ENCODE measurements at regions not wholly inside any gene's neighbourhood (a gene's known extent, or its start where the extent isn't known, plus 50 kb on each side); places are given as distances from the start of the nearest gene placed in this dataset.

DNA sequence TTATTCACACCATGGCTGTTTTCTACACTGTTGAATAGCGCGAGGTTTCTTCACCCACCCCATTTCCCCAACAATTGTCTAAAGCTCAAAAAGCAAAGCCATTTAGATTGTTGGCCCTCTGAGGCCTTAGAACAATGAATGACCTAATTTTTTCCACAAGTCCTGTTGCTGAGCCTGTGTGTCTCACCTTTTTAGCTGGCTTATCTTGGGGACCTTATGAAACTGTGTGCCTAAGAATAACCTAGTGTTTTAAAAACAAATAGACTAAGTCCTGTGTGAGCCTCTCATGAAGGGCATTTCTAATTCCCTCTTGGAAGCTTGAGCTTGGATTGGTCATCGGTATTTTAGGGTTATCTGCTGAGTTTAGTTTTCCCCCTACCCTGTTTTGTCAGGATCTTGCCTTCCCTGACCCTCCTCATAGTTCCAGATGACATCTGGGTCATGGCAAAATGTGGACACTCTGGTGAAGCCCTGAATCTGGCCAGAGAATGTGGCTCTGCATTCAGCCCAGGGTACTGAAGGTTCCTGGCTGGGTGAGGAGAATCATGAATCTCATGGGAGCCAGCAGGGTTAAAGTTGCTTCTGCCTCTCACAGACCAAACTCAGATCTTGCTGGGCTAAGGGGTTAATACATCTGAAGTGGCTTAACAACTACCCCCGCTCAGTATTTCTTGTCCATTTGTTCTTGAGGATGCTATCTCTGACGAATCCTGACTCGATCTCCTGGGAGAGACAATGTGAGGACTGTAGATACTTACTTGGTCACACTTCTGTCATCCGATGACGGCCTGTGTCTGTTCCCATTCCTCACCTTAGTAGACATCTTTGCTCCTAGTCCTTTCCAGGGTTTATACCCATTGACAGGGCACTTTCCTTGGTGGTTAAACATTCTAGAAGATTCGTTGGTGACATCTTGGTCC, 104.2 kb upstream of the MAP4K3 start (continued):
- TF ChIP-seq, protein P1, sequence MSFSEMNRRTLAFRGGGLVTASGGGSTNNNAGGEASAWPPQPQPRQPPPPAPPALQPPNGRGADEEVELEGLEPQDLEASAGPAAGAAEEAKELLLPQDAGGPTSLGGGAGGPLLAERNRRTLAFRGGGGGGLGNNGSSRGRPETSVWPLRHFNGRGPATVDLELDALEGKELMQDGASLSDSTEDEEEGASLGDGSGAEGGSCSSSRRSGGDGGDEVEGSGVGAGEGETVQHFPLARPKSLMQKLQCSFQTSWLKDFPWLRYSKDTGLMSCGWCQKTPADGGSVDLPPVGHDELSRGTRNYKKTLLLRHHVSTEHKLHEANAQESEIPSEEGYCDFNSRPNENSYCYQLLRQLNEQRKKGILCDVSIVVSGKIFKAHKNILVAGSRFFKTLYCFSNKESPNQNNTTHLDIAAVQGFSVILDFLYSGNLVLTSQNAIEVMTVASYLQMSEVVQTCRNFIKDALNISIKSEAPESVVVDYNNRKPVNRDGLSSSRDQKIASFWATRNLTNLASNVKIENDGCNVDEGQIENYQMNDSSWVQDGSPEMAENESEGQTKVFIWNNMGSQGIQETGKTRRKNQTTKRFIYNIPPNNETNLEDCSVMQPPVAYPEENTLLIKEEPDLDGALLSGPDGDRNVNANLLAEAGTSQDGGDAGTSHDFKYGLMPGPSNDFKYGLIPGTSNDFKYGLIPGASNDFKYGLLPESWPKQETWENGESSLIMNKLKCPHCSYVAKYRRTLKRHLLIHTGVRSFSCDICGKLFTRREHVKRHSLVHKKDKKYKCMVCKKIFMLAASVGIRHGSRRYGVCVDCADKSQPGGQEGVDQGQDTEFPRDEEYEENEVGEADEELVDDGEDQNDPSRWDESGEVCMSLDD (CRISPR knock-in tag; IDR thresholded peaks at IDR 0.05; ENCODE audit: borderline replicate concordance): no peak
- peak; percentile 73 for TF ChIP-seq CEBPG (CRISPR knock-in tag; IDR thresholded peaks at IDR 0.05)
- TF ChIP-seq NR2F2 (IDR thresholded peaks at IDR 0.05; ENCODE audit: borderline replicate concordance, low read depth): 0 out of 2 replicates have a peak, but pooled peaks have one; percentile 44
- 0 out of 2 replicates have a peak, but pooled peaks have one; percentile 13 for TF ChIP-seq DPF2 (CRISPR knock-in tag; IDR thresholded peaks at IDR 0.05; ENCODE audit: borderline replicate concordance, low read depth)
- TF ChIP-seq, protein P2, sequence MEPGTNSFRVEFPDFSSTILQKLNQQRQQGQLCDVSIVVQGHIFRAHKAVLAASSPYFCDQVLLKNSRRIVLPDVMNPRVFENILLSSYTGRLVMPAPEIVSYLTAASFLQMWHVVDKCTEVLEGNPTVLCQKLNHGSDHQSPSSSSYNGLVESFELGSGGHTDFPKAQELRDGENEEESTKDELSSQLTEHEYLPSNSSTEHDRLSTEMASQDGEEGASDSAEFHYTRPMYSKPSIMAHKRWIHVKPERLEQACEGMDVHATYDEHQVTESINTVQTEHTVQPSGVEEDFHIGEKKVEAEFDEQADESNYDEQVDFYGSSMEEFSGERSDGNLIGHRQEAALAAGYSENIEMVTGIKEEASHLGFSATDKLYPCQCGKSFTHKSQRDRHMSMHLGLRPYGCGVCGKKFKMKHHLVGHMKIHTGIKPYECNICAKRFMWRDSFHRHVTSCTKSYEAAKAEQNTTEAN (CRISPR knock-in tag; conservative IDR thresholded peaks at IDR 0.05): peak; percentile 26; the same call in 1 of the 2 replicates
- no peak for TF ChIP-seq YEATS2 (CRISPR knock-in tag; IDR thresholded peaks at IDR 0.05; ENCODE audit: borderline replicate concordance)
- 0 out of 2 replicates have a peak, but pooled peaks have one; percentile 51 for TF ChIP-seq ZNF878 (CRISPR knock-in tag; IDR thresholded peaks at IDR 0.05)
- 0 out of 2 replicates have a peak, but pooled peaks have one; percentile 22 for TF ChIP-seq CCDC6 (CRISPR knock-in tag; IDR thresholded peaks at IDR 0.05)
- TF ChIP-seq, protein P3, sequence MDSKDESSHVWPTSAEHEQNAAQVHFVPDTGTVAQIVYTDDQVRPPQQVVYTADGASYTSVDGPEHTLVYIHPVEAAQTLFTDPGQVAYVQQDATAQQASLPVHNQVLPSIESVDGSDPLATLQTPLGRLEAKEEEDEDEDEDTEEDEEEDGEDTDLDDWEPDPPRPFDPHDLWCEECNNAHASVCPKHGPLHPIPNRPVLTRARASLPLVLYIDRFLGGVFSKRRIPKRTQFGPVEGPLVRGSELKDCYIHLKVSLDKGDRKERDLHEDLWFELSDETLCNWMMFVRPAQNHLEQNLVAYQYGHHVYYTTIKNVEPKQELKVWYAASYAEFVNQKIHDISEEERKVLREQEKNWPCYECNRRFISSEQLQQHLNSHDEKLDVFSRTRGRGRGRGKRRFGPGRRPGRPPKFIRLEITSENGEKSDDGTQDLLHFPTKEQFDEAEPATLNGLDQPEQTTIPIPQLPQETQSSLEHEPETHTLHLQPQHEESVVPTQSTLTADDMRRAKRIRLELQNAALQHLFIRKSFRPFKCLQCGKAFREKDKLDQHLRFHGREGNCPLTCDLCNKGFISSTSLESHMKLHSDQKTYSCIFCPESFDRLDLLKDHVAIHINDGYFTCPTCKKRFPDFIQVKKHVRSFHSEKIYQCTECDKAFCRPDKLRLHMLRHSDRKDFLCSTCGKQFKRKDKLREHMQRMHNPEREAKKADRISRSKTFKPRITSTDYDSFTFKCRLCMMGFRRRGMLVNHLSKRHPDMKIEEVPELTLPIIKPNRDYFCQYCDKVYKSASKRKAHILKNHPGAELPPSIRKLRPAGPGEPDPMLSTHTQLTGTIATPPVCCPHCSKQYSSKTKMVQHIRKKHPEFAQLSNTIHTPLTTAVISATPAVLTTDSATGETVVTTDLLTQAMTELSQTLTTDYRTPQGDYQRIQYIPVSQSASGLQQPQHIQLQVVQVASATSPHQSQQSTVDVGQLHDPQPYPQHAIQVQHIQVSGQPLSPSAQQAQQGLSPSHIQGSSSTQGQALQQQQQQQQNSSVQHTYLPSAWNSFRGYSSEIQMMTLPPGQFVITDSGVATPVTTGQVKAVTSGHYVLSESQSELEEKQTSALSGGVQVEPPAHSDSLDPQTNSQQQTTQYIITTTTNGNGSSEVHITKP (CRISPR knock-in tag; IDR thresholded peaks at IDR 0.05; ENCODE audit: low read depth): no peak
- TF ChIP-seq, protein P4, sequence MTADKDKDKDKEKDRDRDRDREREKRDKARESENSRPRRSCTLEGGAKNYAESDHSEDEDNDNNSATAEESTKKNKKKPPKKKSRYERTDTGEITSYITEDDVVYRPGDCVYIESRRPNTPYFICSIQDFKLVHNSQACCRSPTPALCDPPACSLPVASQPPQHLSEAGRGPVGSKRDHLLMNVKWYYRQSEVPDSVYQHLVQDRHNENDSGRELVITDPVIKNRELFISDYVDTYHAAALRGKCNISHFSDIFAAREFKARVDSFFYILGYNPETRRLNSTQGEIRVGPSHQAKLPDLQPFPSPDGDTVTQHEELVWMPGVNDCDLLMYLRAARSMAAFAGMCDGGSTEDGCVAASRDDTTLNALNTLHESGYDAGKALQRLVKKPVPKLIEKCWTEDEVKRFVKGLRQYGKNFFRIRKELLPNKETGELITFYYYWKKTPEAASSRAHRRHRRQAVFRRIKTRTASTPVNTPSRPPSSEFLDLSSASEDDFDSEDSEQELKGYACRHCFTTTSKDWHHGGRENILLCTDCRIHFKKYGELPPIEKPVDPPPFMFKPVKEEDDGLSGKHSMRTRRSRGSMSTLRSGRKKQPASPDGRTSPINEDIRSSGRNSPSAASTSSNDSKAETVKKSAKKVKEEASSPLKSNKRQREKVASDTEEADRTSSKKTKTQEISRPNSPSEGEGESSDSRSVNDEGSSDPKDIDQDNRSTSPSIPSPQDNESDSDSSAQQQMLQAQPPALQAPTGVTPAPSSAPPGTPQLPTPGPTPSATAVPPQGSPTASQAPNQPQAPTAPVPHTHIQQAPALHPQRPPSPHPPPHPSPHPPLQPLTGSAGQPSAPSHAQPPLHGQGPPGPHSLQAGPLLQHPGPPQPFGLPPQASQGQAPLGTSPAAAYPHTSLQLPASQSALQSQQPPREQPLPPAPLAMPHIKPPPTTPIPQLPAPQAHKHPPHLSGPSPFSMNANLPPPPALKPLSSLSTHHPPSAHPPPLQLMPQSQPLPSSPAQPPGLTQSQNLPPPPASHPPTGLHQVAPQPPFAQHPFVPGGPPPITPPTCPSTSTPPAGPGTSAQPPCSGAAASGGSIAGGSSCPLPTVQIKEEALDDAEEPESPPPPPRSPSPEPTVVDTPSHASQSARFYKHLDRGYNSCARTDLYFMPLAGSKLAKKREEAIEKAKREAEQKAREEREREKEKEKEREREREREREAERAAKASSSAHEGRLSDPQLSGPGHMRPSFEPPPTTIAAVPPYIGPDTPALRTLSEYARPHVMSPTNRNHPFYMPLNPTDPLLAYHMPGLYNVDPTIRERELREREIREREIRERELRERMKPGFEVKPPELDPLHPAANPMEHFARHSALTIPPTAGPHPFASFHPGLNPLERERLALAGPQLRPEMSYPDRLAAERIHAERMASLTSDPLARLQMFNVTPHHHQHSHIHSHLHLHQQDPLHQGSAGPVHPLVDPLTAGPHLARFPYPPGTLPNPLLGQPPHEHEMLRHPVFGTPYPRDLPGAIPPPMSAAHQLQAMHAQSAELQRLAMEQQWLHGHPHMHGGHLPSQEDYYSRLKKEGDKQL (CRISPR knock-in tag; IDR thresholded peaks at IDR 0.05; ENCODE audit: low read depth): peak; percentile 62; the same call in 1 of the 2 replicates
- no peak for TF ChIP-seq ZNF556 (CRISPR knock-in tag; IDR thresholded peaks at IDR 0.05; ENCODE audit: borderline replicate concordance)
- peak; percentile 45; the same call in 1 of the 2 replicates for TF ChIP-seq ZFP90 (CRISPR knock-in tag; IDR thresholded peaks at IDR 0.05; ENCODE audit: borderline replicate concordance)
- TF ChIP-seq ZNF468 (CRISPR knock-in tag; IDR thresholded peaks at IDR 0.05): no peak
